Skeletal muscle satellite cell (primary cell): ENCODE measurements at regions not wholly inside any gene's neighbourhood (a gene's known extent, or its start where the extent isn't known, plus 50 kb on each side); places are given as distances from the start of the nearest gene placed in this dataset.

ENCODE experiments used
- H3K27me3 ChIP-seq: 2 replicates; pipeline ENCODE4 v1.7.0; 2013; ENCODE audit warnings: low read length; ENCODE audit not compliant: control insufficient read depth, insufficient read depth
- H3K36me3 ChIP-seq: 2 replicates; pipeline ENCODE4 v1.7.0; 2013; ENCODE audit warnings: mild to moderate bottlenecking, control low read depth, low read length; ENCODE audit not compliant: insufficient read depth
- H3K4me1 ChIP-seq: 2 replicates; pipeline ENCODE4 v1.7.0; 2013; ENCODE audit warnings: low read length; ENCODE audit not compliant: control insufficient read depth, insufficient read depth
- H3K4me2 ChIP-seq: 2 replicates; pipeline ENCODE4 v1.7.0; 2013; ENCODE audit warnings: mild to moderate bottlenecking, low read length
- H3K4me3 ChIP-seq: 2 replicates; pipeline ENCODE4 v1.7.0; 2013; ENCODE audit warnings: low read length
- H3K9ac ChIP-seq: 2 replicates; pipeline ENCODE4 v1.7.0; 2013; ENCODE audit warnings: mild to moderate bottlenecking, low read depth, low read length, moderate library complexity
- H3K9me3 ChIP-seq: replicated peaks from 2 replicates; pipeline ENCODE4 v1.7.0; 2013; ENCODE audit warnings: mild to moderate bottlenecking, control low read depth, low read length

DNA sequence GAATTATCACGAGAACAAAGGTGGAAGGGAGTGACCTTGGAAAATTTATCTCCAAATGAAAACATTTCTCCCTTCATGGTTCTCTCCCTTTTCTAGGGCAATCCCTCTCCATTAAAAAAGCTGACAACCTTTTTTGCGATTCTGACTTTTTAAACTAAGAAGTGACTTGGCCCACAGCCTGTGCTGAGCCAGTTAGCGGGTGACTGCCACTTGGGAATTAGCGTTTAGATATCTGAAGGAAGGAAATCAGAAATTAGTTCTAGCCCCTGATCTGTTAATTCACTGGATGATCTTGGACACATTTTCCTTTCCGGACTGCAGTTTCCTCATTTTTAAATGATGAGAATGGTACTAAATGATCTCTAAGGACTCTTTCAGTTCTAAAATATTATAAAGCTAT lies 245.0 kb downstream of the FBXO8 start:
- Histone ChIP-seq H3K27me3 (no peaks in the 10 kb centered on the region), H3K4me1 (no peaks in the 10 kb centered on the region), H3K4me2 (no peak overlapping the region), H3K9ac (no peak overlapping the region), H3K4me3 (no peak overlapping the region), H3K9me3 (no peaks in the 10 kb centered on the region), H3K36me3 (no peaks in the 10 kb centered on the region)

GRCh38 chr4:174037631-174038030 lies 245.8 kb downstream of the FBXO8 start:
- Histone ChIP-seq H3K9me3 (no peaks in the 10 kb centered on the region), H3K4me1 (no peaks in the 10 kb centered on the region), H3K36me3 (no peaks in the 10 kb centered on the region), H3K4me2 (no peak overlapping the region), H3K27me3 (no peaks in the 10 kb centered on the region), H3K9ac (no peak overlapping the region), H3K4me3 (no peak overlapping the region)

DNA sequence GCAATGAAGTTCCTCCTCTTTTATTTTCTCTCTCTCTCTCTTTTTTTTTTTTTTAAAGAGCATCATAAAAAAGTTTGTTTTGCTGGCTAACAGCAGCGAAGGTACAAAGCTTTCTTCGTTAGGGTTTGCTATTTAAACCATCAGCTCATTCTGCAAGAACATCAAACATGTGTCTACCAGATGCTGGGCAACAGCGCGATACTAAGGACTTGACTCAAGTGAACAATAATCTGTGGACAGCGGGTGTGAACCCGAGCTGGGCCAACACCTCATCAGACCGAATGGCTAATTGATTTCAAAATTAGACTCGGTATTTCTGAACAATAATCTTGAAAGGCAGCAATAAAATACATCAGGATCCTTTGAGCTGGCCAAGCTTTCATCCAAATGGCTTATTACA lies 246.4 kb downstream of the FBXO8 start:
- Histone ChIP-seq H3K4me1 (no peaks in the 10 kb centered on the region), H3K4me2 (no peak overlapping the region), H3K27me3 (no peaks in the 10 kb centered on the region), H3K9me3 (no peaks in the 10 kb centered on the region), H3K36me3 (no peaks in the 10 kb centered on the region), H3K4me3 (no peak overlapping the region), H3K9ac (no peak overlapping the region)

- H3K4me3 ChIP-seq, result no peak overlapping the region
- H3K4me1 ChIP-seq, result no peaks in the 10 kb centered on the region
- no peaks in the 10 kb centered on the region for H3K36me3 ChIP-seq
- no peaks in the 10 kb centered on the region for H3K27me3 ChIP-seq
- no peaks in the 10 kb centered on the region for H3K9me3 ChIP-seq
- no peak overlapping the region for H3K4me2 ChIP-seq
- H3K9ac ChIP-seq, result no peak overlapping the region
Measured at GRCh38 chr4:174036576-174036975, 246.9 kb downstream of the FBXO8 start.

GRCh38 chr4:174036111-174036510 lies 247.4 kb downstream of the FBXO8 start:
- no peaks in the 10 kb centered on the region for H3K36me3 ChIP-seq
- H3K27me3 ChIP-seq, result no peaks in the 10 kb centered on the region
- H3K4me2 ChIP-seq, result no peak overlapping the region
- H3K9ac ChIP-seq, result no peak overlapping the region
- no peaks in the 10 kb centered on the region for H3K4me1 ChIP-seq
- no peaks in the 10 kb centered on the region for H3K9me3 ChIP-seq
- H3K4me3 ChIP-seq, result no peak overlapping the region

DNA sequence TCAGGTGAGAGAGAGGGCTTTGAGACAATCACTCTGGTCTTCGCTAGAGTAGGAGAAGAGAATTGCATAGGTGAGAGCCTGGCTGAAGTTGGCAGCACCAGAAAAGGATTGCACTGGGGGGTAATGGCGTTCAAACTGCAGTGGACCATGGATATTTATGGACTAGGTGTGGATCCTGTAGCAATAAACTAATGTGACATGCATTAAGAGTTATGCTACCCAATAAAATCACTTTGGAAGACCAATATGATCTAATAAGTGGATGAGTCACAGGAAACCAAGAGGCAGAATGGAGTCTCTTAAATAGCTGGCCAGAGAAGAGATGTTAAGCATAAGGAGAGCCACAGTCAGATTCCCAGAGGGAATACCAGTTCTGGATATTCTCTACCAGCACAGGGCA lies 259.8 kb downstream of the FBXO8 start:
- Histone ChIP-seq H3K9ac (no peak overlapping the region), H3K36me3 (no peaks in the 10 kb centered on the region)

DNA sequence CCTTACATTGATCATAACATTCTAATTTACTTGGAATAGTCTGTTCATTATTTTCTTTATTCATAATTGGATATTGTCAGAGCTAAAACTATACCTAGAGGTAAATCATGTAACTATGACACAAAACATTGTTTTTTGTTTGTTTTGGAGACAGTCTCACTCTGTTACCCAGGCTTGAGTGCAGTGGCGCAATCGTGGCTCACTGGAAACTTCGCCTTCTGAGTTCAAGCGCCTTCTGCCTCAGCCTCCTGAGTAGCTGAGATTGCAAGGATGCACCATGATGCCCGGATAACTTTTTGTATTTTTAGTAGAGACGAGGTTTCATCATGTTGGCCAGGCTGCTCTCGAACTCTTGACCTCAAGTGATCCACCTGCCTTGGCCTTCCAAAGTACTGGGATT lies 265.2 kb downstream of the FBXO8 start:
- no peak overlapping the region for H3K9ac ChIP-seq
- H3K27me3 ChIP-seq, result no peaks in the 10 kb centered on the region
- no peak overlapping the region for H3K4me3 ChIP-seq
- H3K4me1 ChIP-seq, result no peaks in the 10 kb centered on the region
- H3K36me3 ChIP-seq, result no peaks in the 10 kb centered on the region
- H3K4me2 ChIP-seq, result no peak overlapping the region
- no peaks in the 10 kb centered on the region for H3K9me3 ChIP-seq

More for the DNA sequence above, 259.8 kb downstream of the FBXO8 start:
- Histone ChIP-seq H3K4me3 (no peak overlapping the region), H3K4me2 (no peak overlapping the region), H3K9me3 (no peaks in the 10 kb centered on the region), H3K4me1 (peaks cover 2% of the 10 kb centered on the region), H3K27me3 (no peaks in the 10 kb centered on the region)

- peaks cover 6% of the 10 kb centered on the region for H3K4me1 ChIP-seq
Measured at GRCh38 chr4:174016251-174016650, 267.2 kb downstream of the FBXO8 start.

GRCh38 chr4:174012886-174013259 lies 270.6 kb downstream of the FBXO8 start:
- Histone ChIP-seq H3K27me3 (no peaks in the 10 kb centered on the region), H3K4me3 (no peak overlapping the region), H3K36me3 (no peaks in the 10 kb centered on the region), H3K9me3 (no peaks in the 10 kb centered on the region), H3K4me2 (no peak overlapping the region), H3K9ac (no peak overlapping the region), H3K4me1 (peaks cover 6% of the 10 kb centered on the region)

More at GRCh38 chr4:174016251-174016650, 267.2 kb downstream of the FBXO8 start:
- no peak overlapping the region for H3K4me2 ChIP-seq
- no peaks in the 10 kb centered on the region for H3K27me3 ChIP-seq
- no peaks in the 10 kb centered on the region for H3K36me3 ChIP-seq
- no peak overlapping the region for H3K4me3 ChIP-seq
- H3K9me3 ChIP-seq, result no peaks in the 10 kb centered on the region
- no peak overlapping the region for H3K9ac ChIP-seq

- H3K9ac ChIP-seq, result no peak overlapping the region
- peak overlapping the region; percentile 32 for H3K4me2 ChIP-seq
- H3K4me3 ChIP-seq, result no peak overlapping the region
- H3K9me3 ChIP-seq, result no peaks in the 10 kb centered on the region
- H3K36me3 ChIP-seq, result no peaks in the 10 kb centered on the region
- H3K4me1 ChIP-seq, result peaks cover 6% of the 10 kb centered on the region
- H3K27me3 ChIP-seq, result no peaks in the 10 kb centered on the region
Measured at GRCh38 chr4:174012135-174012885, 271.2 kb downstream of the FBXO8 start.

DNA sequence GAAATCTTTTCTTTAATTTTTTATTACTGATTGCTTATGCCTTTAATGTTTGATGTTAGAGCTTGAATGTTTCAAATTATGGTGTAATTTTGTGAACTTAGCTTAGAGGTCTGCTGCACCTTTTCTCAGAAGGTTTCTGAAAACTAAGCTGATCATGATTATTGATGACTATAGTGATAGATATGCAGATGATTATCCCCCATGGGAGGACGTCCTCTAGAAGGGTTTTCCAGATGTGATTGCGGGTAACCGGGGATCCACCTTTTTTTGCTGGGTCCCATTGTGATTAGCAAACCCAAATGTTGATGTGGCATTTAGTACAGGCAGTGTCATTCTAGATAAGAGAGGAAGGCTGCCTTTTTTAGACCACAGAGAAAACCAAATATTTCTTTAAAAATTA lies 272.9 kb downstream of the FBXO8 start:
- Histone ChIP-seq H3K4me2 (no peak overlapping the region), H3K4me3 (no peak overlapping the region), H3K36me3 (no peaks in the 10 kb centered on the region), H3K9me3 (no peaks in the 10 kb centered on the region), H3K4me1 (peaks cover 6% of the 10 kb centered on the region), H3K27me3 (no peaks in the 10 kb centered on the region), H3K9ac (no peak overlapping the region)

DNA sequence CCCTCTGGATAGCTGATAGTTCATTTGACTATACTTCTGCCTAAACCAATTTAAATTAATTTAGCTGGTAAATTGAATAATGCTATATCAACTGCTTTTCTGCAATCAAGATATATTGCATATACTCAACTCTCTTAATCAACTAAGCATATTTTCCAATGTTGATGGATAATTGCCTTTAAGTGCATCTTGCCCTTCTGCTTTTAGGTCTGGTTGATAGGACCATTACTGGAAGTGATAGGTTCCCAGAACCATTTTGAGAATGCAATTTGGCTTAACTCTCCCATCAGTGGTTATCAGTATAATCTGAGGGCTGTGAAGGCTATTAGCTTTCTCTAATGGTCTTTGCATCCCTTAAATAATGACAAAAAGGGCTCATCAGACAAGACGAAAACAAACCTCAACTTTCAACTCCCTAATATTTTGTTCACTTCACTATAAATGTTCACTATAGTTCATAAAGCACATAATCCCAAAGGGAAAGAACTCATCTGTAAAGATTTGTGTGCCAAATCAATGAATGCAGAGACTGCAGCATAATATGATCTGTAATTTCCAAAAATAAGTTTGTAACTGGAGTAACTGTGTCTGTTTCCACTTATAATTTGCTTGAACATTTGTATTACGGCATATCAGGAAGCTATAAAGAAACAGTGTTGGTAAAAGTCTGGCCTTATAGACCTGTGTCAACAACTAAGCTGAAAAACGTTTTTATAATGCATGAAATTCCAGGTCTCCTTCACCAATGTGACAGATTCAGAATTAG lies 273.6 kb downstream of the FBXO8 start:
- Histone ChIP-seq H3K9ac (no peak overlapping the region), H3K27me3 (peaks cover under 1% of the 10 kb centered on the region), H3K4me3 (no peak overlapping the region), H3K4me1 (peaks cover 6% of the 10 kb centered on the region), H3K36me3 (no peaks in the 10 kb centered on the region), H3K4me2 (no peak overlapping the region), H3K9me3 (no peaks in the 10 kb centered on the region)
